NCI-H82 (cell line): ENCODE measurements at regions not wholly inside any gene's neighbourhood (a gene's known extent, or its start where the extent isn't known, plus 50 kb on each side); places are given as distances from the start of the nearest gene placed in this dataset.
A peak's percentile ranks its signal among the peaks of the same experiment; 100 is the strongest.

Source experiments
- DNase-seq: peaks from one replicate; lab custom pipeline; 2025; lab: John Stamatoyannopoulos, UW

GRCh38 chr20:39309458-39309857, 347.3 kb downstream of the DHX35 start:
- no peak for DNase-seq

DNA sequence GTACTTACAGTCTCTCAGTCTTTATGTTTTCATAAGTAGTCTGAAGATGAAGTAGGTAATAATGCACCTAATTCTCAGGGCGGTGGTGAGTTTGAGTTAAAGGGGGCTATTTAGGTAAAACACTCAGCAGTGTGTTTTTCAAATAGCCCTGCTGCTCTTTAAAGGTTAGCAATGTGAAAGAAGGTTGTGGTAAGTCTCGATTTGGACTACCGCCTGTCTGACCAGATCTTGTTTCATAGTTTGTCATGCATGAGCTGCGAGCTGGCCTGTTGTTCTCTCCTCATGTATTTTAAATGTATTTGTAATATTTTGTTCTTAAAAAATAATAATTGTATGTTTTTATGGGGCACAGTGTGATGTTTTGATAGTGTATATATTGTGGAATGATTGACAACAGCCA, 340.2 kb downstream of the DHX35 start:
- DNase-seq: no peak

GRCh38 chr20:39299783-39300182, 337.6 kb downstream of the DHX35 start:
- DNase-seq: no peak

- DNase-seq: no peak
Measured at GRCh38 chr20:39298571-39299506, 336.7 kb downstream of the DHX35 start.

DNA sequence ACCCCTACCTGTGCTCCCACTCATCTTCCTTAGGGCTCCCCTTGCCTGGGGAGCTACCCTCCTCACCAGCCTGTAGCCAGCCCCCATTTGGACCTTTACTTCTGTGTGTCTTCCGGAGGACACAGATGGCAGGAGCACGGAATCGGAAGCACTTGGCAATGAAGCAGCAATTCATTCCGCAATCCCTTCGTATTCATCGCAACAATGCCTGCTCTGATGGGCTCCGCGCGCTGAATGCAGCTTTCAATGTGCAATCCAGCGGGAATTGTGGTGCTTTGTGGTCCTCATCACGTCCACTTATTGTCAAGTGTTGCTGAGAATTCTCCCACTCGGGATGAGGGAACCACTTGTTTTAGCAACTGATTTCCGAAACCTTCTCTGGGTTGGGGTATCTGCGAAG, 336.0 kb downstream of the DHX35 start:
- DNase-seq: no peak

GRCh38 chr20:39295301-39295700, 333.2 kb downstream of the DHX35 start:
- DNase-seq: no peak

- DNase-seq: no peak
Measured at GRCh38 chr20:39294137-39294725, 332.1 kb downstream of the DHX35 start.

GRCh38 chr20:39292193-39292736, 330.1 kb downstream of the DHX35 start:
- no peak for DNase-seq

- no peak for DNase-seq
Measured at GRCh38 chr20:39291301-39291700, 329.2 kb downstream of the DHX35 start.

GRCh38 chr20:39290575-39290974, 328.4 kb downstream of the DHX35 start:
- no peak for DNase-seq

DNA sequence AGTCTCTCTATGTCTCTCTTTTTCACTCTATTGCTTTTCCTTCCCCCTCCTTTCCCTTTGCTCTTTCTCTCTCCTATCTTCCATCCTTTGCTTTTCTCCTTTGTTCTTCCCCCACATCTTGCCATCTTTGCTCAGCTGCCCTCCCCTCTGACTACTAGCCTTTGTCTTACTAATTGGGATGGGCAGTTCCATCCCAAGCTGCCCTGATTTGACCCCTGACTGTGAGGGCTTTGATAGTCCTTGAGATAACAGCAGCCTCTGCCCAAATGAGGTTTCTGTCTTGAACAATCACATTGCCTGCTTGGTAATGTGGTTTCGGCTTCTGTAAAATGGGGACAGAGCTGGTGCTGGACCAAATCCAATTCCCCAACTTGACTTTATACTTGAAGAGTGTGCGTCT, 327.7 kb downstream of the DHX35 start:
- DNase-seq: no peak

DNA sequence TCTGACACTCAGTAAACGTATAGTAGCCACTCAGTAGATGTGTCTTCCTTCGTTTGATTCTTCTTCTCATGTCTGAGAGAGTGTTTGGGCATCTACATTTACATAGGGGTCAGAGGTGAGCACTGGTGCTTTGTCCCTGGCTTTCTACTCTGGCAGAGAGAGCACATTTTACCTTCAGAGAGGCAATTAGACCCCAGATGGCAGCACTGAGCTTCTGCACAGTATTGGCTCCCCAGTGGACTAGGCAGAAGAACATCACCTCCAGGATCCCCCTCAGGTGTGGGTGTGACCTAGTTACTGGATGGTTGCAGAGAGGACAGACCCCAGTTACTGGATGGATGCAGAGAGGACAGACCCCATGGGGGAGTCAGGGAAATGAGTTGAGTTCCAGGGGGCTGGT, 327.2 kb downstream of the DHX35 start:
- peak; percentile 50 for DNase-seq

- DNase-seq: no peak
Measured at GRCh38 chr20:39283464-39283863, 321.3 kb downstream of the DHX35 start.

- no peak for DNase-seq
Measured at GRCh38 chr20:39282619-39283092, 320.5 kb downstream of the DHX35 start.

DNA sequence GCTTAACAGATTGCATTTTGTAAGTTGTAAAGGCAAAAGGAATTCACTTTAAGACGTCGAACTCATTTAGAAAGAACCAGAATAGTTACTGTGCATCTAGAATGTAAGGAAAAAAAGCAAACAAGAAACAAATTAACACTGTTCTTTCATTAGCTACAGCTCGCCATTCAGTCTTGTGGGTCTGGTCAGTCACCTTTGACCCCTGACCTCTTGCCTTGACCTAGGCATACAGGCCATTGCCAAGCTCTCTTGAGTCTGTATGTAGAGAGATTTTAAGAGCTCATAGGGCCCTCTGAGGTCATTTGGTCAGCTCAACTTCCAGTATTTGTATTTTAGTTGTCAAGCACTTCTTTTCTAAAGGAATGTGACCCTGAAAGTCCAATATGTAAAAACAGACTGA, 318.7 kb downstream of the DHX35 start:
- no peak for DNase-seq

GRCh38 chr20:39278230-39278788, 316.2 kb downstream of the DHX35 start:
- DNase-seq: no peak

GRCh38 chr20:39277185-39277584, 315.0 kb downstream of the DHX35 start:
- no peak for DNase-seq

DNA sequence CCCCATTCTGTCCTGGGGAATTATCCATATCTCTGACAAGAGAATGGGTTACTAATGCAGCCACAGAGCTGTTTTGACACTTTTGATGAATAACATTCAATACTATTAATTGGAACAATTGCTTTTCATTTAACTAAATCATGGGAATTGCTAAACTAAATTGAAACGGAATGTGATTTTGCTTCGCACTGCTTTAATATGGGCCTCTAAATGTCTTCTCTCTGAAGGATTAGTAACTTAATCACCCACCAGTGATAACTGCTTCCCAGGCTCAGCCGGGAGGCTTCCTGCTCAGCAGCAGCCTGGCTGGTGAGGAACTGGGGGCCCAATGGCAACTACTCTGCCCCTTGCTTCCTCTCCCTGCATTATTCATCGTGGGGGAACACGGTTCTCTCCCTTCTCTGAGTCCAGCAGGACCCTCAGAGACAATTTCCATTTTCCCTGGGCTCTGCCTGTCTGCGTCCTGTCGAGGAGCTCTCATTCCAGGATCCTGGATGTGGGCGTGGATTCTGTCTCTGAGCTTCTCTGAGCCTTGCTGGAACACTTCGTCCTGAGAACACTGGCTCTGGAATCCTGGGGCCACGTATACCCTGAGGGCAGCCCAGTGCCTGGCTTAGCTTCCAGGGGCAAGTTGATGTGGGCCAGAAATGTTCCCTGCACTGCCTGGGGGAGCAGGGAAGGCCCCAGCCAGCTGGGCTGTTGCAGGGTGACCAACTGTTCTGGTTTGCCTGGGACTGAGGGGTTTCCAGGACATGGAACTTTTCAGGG, 308.9 kb downstream of the DHX35 start:
- DNase-seq: peak; percentile 64

DNA sequence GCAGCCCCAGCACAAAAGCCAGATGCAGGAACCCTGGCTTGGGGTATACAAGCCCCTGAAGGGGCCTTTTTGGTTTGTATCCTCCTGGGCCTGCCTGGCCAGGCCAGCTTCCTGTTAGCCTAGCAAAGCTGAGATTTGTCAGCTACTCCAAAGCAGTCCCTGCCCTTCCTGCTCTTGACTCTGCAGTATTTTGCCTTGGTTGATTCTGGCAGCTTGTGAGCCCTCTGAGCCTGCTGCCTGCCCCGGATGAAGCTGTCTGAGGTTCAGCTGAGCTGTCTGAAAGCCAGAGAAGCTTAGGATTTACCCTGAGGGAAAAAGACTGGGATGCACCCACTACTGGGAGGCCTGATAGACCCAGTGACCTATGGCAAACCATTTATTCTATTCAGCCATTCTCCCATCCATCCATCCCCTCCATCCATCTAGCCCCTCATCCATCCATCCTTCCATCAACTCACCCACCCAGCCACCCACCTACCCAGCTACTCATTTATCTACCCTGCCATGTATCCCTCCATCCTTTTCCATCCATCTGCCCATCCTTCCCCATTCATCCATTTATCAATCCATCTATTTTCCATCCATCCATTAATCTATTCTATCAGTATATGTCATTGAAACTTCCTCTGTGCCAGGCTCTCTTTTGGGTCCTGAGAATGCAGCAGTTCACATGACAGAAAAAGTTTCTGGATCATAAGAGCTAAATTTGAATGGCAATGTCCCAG, 307.5 kb downstream of the DHX35 start:
- DNase-seq: no peak

GRCh38 chr20:39268981-39269461, 306.9 kb downstream of the DHX35 start:
- peak; percentile 71 for DNase-seq

DNA sequence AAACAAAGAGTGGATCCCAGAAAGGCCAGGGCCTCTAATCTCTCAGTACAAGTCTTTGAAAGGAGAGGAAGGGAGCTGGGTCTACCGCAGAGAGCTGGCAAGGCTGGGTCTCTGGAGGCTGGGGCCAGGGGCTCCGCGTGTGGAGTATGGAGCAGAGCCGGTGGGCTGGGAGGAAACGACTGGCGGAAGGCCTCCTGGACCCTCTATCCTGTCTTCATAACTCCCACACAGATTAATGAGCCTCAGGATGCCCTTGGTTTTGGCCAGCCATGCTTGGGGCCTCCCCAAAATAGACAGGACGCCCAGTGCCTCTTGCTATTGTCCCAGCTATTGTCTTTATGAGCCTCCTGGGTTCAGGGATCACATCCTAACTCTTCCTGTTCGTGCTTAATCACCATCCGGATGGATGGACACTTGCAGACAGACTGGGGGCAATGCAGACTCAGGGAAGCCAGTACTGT, 306.4 kb downstream of the DHX35 start:
- no peak for DNase-seq
